Activated B cell treated with CpG ODN at 0.5 μM for 24 hours (primary cell): ENCODE measurements at regions not wholly inside any gene's neighbourhood (a gene's known extent, or its start where the extent isn't known, plus 50 kb on each side); places are given as distances from the start of the nearest gene placed in this dataset.

Source experiments
- ATAC-seq: fragments of 200-7000 bp; cut with Tn5 transposase; one replicate; pipeline ENCODE4 v1.10.0; 2021; ENCODE audit warnings: low read depth, mild to moderate bottlenecking, moderate library complexity
- CTCF ChIA-PET: fragments of 350-600 bp; sonication (Branson Sonifier 250); formaldehyde crosslinking; loops from one replicate; lab custom pipeline; 2021; ENCODE audit warnings: antibody characterized with exemption; lab: Charles Lee
- POLR2A ChIA-PET: fragments of 350-600 bp; sonication (Branson Sonifier 250); formaldehyde crosslinking; loops from one replicate; lab custom pipeline; 2021; ENCODE audit warnings: antibody characterized with exemption; lab: Charles Lee
- DNase-seq: peaks from one replicate; pipeline ENCODE4 v3.0.0; 2022
- H3K27ac Mint-ChIP-seq: one replicate; pipeline ENCODE4 v1.8.0; 2020; ENCODE audit warnings: mixed read lengths
- H3K27me3 Mint-ChIP-seq: one replicate; pipeline ENCODE4 v1.8.0; 2021; ENCODE audit warnings: mixed read lengths
- H3K36me3 Mint-ChIP-seq: one replicate; pipeline ENCODE4 v1.8.0; 2021; ENCODE audit warnings: low read depth, mixed read lengths
- H3K4me1 Mint-ChIP-seq: one replicate; pipeline ENCODE4 v1.8.0; 2021; ENCODE audit warnings: mixed read lengths
- H3K4me3 Mint-ChIP-seq: one replicate; pipeline ENCODE4 v1.8.0; 2020; ENCODE audit warnings: mild to moderate bottlenecking, mixed read lengths
- H3K9me3 Mint-ChIP-seq: one replicate; pipeline ENCODE4 v1.8.0; 2020; ENCODE audit warnings: mixed read lengths
- CTCF ChIP-seq: fragments of 200-600 bp; IDR thresholded peaks from one replicate; pipeline ENCODE4 v1.8.0; 2022; ENCODE audit warnings: antibody characterized with exemption, mild to moderate bottlenecking
- intact Hi-C: fragments of 100-400 bp; cut with micrococcal nuclease; formaldehyde crosslinking; loops from one replicate; pipeline ENCODE4 v1.15.1; 2024

GRCh38 chr3:147900851-147901250, 491.7 kb downstream of the ZIC1 start:
- Mint-ChIP-seq H3K4me3 (no peak overlapping the region), H3K9me3 (peaks cover 4% of the 10 kb centered on the region), H3K36me3 (no peaks in the 10 kb centered on the region), H3K4me1 (no peaks in the 10 kb centered on the region), H3K27me3 (no peaks in the 10 kb centered on the region), H3K27ac (no peak overlapping the region)
- no peak for TF ChIP-seq CTCF
- ChIA-PET POLR2A (no interaction called here), CTCF (no interaction called here)
- intact Hi-C loops, result no loop called here
- no peak for ATAC-seq
- DNase-seq, result no peak

- DNase-seq (no peak), ATAC-seq (no peak)
- H3K4me3 Mint-ChIP-seq, result no peak overlapping the region
- H3K27me3 Mint-ChIP-seq, result no peaks in the 10 kb centered on the region
- intact Hi-C loops, result no loop called here
- H3K27ac Mint-ChIP-seq, result no peak overlapping the region
- H3K36me3 Mint-ChIP-seq, result no peaks in the 10 kb centered on the region
- ChIA-PET CTCF (no interaction called here), POLR2A (no interaction called here)
- H3K9me3 Mint-ChIP-seq, result peaks cover 4% of the 10 kb centered on the region
- no peak for TF ChIP-seq CTCF
- H3K4me1 Mint-ChIP-seq, result no peaks in the 10 kb centered on the region
Observed at GRCh38 chr3:147903026-147903425, 493.9 kb downstream of the ZIC1 start.

- CTCF ChIA-PET, result no interaction called here
- H3K9me3 Mint-ChIP-seq, result peaks cover 4% of the 10 kb centered on the region
Observed at GRCh38 chr3:147904421-147904820, 495.3 kb downstream of the ZIC1 start.

GRCh38 chr3:147906285-147906684, 497.1 kb downstream of the ZIC1 start:
- CTCF ChIA-PET, result no interaction called here
- no peak for ATAC-seq
- no peak for TF ChIP-seq CTCF
- DNase-seq, result no peak
- H3K4me3 Mint-ChIP-seq, result no peak overlapping the region
- POLR2A ChIA-PET, result no interaction called here
- H3K36me3 Mint-ChIP-seq, result no peaks in the 10 kb centered on the region
- H3K27me3 Mint-ChIP-seq, result no peaks in the 10 kb centered on the region
- H3K27ac Mint-ChIP-seq, result no peak overlapping the region
- H3K9me3 Mint-ChIP-seq, result peaks cover 3% of the 10 kb centered on the region
- H3K4me1 Mint-ChIP-seq, result no peaks in the 10 kb centered on the region
- intact Hi-C loops, result no loop called here

More at GRCh38 chr3:147904421-147904820, 495.3 kb downstream of the ZIC1 start:
- TF ChIP-seq CTCF, result no peak
- POLR2A ChIA-PET, result no interaction called here
- intact Hi-C loops, result no loop called here
- Mint-ChIP-seq H3K27ac (no peak overlapping the region), H3K4me3 (no peak overlapping the region), H3K27me3 (no peaks in the 10 kb centered on the region), H3K4me1 (no peaks in the 10 kb centered on the region), H3K36me3 (no peaks in the 10 kb centered on the region)
- DNase-seq (no peak), ATAC-seq (no peak)

- ChIA-PET POLR2A (no interaction called here), CTCF (no interaction called here)
- TF ChIP-seq CTCF, result no peak
- Mint-ChIP-seq H3K27ac (no peak overlapping the region), H3K9me3 (peaks cover 10% of the 10 kb centered on the region), H3K27me3 (no peaks in the 10 kb centered on the region), H3K36me3 (no peaks in the 10 kb centered on the region), H3K4me3 (no peak overlapping the region), H3K4me1 (no peaks in the 10 kb centered on the region)
- DNase-seq (no peak), ATAC-seq (no peak)
- intact Hi-C loops, result no loop called here
Observed at GRCh38 chr3:147914532-147914931, 505.4 kb downstream of the ZIC1 start.
